CD4-positive, alpha-beta T cell treated with Interleukin-6 at 100 ng/mL for 8 hours (primary cell): ENCODE measurements at regions not wholly inside any gene's neighbourhood (a gene's known extent, or its start where the extent isn't known, plus 50 kb on each side); places are given as distances from the start of the nearest gene placed in this dataset.

Experiments used
- DNase-seq: peaks from one replicate; pipeline ENCODE4 v3.0.0-alpha.2; 2020; ENCODE audit warnings: mixed read lengths, low spot score

- no peak for DNase-seq
Observed at GRCh38 chr3:159904455-159904854, 84.2 kb upstream of the IL12A start.

GRCh38 chr3:159904911-159905310, 83.7 kb upstream of the IL12A start:
- no peak for DNase-seq

- no peak for DNase-seq
Observed at GRCh38 chr3:159907828-159908227, 80.8 kb upstream of the IL12A start.

GRCh38 chr3:159910991-159911663, 77.5 kb upstream of the IL12A start:
- no peak for DNase-seq

- no peak for DNase-seq
Observed at GRCh38 chr3:159911664-159912037, 77.0 kb upstream of the IL12A start.

GRCh38 chr3:159913712-159914414, 74.8 kb upstream of the IL12A start:
- no peak for DNase-seq

- DNase-seq, result no peak
Observed at GRCh38 chr3:159914426-159914825, 74.2 kb upstream of the IL12A start.

- DNase-seq, result no peak
Observed at GRCh38 chr3:159916052-159916451, 72.6 kb upstream of the IL12A start.

GRCh38 chr3:159917141-159917540, 71.5 kb upstream of the IL12A start:
- DNase-seq, result no peak

- no peak for DNase-seq
Observed at GRCh38 chr3:159919873-159920272, 68.8 kb upstream of the IL12A start.

- DNase-seq, result no peak
Observed at GRCh38 chr3:159922193-159922840, 66.3 kb upstream of the IL12A start.

GRCh38 chr3:159922861-159923312, 65.7 kb upstream of the IL12A start:
- DNase-seq, result no peak

- DNase-seq, result no peak
Observed at GRCh38 chr3:159923336-159923735, 65.3 kb upstream of the IL12A start.

GRCh38 chr3:159923956-159924355, 64.7 kb upstream of the IL12A start:
- no peak for DNase-seq

- DNase-seq, result no peak
Observed at GRCh38 chr3:159924411-159924810, 64.2 kb upstream of the IL12A start.

GRCh38 chr3:159925248-159925647, 63.4 kb upstream of the IL12A start:
- DNase-seq, result no peak

- no peak for DNase-seq
Observed at GRCh38 chr3:159926573-159926972, 62.1 kb upstream of the IL12A start.

- no peak for DNase-seq
Observed at GRCh38 chr3:159928071-159928491, 60.6 kb upstream of the IL12A start.

- DNase-seq, result no peak
Observed at GRCh38 chr3:159928666-159929065, 60.0 kb upstream of the IL12A start.

GRCh38 chr3:159929171-159930141, 59.2 kb upstream of the IL12A start:
- no peak for DNase-seq

GRCh38 chr3:159934216-159934615, 54.4 kb upstream of the IL12A start:
- DNase-seq, result no peak

- DNase-seq, result no peak
Observed at GRCh38 chr3:159936541-159936940, 52.1 kb upstream of the IL12A start.
